ENCODE measurements at regions not wholly inside any gene's neighbourhood (a gene's known extent, or its start where the extent isn't known, plus 50 kb on each side); places are given as distances from the start of the nearest gene placed in this dataset.
"Not testable (repeated sequence)": the region's sequence is repeated elsewhere in the genome, so short reads cannot be mapped to it uniquely, and the experiment has no call there.

DNA sequence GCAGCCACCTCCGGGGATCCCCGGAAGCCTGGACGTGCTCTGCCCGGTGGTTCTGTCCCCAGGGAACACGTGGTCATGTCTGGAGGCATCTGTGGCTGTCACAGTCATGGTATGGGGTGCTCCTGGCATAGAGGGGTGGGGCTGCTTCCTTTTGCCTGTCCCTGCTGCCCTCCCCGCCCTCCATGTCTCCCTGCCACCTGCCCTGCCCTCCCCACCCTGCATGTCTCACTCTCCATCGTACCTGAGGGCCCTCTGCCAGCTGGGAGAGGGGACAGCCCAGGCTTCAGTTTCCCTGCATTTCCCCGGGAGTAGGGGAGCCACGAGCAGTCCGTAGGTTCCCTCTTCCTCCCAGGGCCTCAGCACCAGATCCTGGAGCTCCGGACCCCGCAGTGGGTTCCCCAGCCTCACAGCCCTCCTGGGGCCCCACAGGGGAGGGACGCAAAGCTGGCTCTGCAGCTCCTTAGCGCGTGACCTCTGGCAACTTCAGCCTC, 90.0 kb upstream of the CTDP1 start:
- TF ChIP-seq, protein P1, sequence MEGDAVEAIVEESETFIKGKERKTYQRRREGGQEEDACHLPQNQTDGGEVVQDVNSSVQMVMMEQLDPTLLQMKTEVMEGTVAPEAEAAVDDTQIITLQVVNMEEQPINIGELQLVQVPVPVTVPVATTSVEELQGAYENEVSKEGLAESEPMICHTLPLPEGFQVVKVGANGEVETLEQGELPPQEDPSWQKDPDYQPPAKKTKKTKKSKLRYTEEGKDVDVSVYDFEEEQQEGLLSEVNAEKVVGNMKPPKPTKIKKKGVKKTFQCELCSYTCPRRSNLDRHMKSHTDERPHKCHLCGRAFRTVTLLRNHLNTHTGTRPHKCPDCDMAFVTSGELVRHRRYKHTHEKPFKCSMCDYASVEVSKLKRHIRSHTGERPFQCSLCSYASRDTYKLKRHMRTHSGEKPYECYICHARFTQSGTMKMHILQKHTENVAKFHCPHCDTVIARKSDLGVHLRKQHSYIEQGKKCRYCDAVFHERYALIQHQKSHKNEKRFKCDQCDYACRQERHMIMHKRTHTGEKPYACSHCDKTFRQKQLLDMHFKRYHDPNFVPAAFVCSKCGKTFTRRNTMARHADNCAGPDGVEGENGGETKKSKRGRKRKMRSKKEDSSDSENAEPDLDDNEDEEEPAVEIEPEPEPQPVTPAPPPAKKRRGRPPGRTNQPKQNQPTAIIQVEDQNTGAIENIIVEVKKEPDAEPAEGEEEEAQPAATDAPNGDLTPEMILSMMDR (IDR thresholded peaks at IDR 0.05) = no peak
- TF ChIP-seq POLR2A (IDR thresholded peaks at IDR 0.05) = no peak
- intact Hi-C loops (cut with DNase I) = no loop called here
- H3K27ac ChIP-seq = no peak overlapping the region
- 39 to 77% methylated on average over 7 to 12 of the region's 15 CpGs for WGBS, 2 donors
- no peaks in the 10 kb centered on the region for H3K27me3 ChIP-seq
- DNase-seq = no peak
- no peaks in the 10 kb centered on the region for H3K9me3 ChIP-seq
- H3K4me1 ChIP-seq = peaks cover 11 to 19% of the 10 kb centered on the region in 2 donors
- no peaks in the 10 kb centered on the region for H3K36me3 ChIP-seq
- no peak overlapping the region for H3K4me3 ChIP-seq (replicated peaks in 1 of 3)

DNA sequence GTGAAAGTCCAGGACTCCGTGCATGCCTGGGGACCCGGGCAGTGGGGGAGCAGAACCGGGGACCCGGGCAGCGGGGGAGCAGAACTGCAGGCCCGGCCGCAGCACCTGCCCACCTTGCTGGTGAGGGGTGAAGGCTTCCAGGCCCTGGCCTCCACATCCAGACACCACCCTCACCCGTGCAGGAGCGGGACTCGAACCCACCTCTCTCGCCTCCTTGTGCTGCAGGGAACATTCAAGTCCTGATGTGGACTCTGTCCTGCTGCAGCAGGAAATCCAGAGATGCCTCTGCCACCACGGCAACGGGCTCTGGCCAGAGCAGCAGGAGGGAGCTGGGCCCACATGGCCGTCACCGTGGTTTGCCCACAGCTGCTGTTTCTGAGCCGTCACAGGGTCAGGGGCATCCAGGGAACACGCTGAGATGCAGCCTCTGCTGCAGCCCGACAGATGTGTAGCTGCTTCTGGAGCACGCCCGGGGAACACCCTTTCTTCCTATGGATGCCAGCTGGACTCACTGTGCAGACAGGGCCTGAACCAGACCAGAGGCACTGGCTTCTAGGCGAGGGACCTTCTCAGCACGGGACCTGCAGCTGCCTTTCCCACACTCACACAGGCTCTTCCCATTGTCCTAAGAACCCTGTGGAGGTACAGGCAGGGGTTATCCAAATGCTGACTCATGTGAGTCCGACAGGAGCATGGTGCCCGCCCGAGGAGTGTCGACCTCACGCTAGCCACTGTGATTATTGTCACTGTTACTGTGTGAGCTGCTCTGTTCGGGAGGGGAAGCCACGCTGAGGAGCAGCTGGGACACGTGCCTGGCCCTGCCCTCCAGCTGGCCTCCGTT, 89.2 kb upstream of the CTDP1 start:
- Histone ChIP-seq H3K36me3 (no peaks in the 10 kb centered on the region), H3K4me3 (replicated peaks in 1 of 3) (no peak overlapping the region), H3K27ac (no peak overlapping the region), H3K4me1 (peaks cover 11 to 19% of the 10 kb centered on the region in 2 donors), H3K27me3 (no peaks in the 10 kb centered on the region), H3K9me3 (no peaks in the 10 kb centered on the region)
- DNase-seq = no peak
- intact Hi-C loops (cut with DNase I) = no loop called here
- no peak for TF ChIP-seq POLR2A (IDR thresholded peaks at IDR 0.05)
- WGBS, 2 donors = 73 to 75% methylated on average over 13 to 29 of the region's 31 CpGs

DNA sequence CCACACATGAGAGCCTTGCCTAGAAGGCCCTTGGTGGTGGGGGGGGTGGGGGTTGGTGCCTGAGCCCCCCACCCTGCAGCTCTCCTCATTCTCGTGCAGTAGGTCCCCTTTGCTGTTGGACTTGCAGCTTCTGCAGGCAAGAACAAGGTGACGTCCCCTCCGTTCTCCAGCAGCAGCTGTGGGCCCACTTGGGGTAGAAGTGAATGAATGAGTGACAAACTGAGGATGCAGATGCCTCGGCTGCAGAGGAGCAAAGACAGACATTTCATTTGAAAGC, 88.6 kb upstream of the CTDP1 start:
- no peak overlapping the region for H3K4me3 ChIP-seq (replicated peaks in 1 of 3)
- DNase-seq = no peak
- 75 to 77% methylated on average over 4 of the region's 4 CpGs for WGBS, 2 donors
- peaks cover 11 to 19% of the 10 kb centered on the region in 2 donors for H3K4me1 ChIP-seq
- TF ChIP-seq, protein P1 (IDR thresholded peaks at IDR 0.05) = no peak
- no peak for TF ChIP-seq POLR2A (IDR thresholded peaks at IDR 0.05)
- H3K27me3 ChIP-seq = no peaks in the 10 kb centered on the region
- no peaks in the 10 kb centered on the region for H3K36me3 ChIP-seq
- H3K27ac ChIP-seq = no peak overlapping the region
- intact Hi-C loops (cut with DNase I) = no loop called here
- no peaks in the 10 kb centered on the region for H3K9me3 ChIP-seq

DNA sequence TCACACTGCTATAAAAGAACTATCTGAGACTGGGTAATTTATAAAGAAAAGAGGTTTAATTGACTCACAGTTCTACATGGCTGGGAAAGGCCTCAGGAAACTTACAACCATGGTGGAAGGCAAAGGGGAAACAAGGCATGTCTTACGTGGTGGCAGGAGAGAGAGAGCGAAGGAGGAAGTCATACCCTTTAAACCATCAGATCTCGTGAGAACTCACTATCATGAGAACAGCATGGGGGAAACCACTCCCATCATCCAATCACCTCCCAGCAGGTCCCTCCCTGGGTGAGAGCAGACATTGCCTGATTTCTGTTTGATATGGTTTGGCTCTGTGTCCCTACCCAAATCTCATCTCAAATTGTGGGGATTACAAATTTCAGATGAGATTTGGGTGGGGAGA, 86.9 kb upstream of the CTDP1 start:
- 80 to 89% methylated on average over 3 of the region's 3 CpGs for WGBS, 2 donors
- H3K4me3 ChIP-seq (replicated peaks in 1 of 3); H3K36me3 ChIP-seq; DNase-seq; H3K9me3 ChIP-seq; intact Hi-C loops (cut with DNase I); H3K27me3 ChIP-seq; H3K27ac ChIP-seq: not testable (repeated sequence)
- H3K4me1 ChIP-seq = peaks cover 6 to 19% of the 10 kb centered on the region in 2 donors

DNA sequence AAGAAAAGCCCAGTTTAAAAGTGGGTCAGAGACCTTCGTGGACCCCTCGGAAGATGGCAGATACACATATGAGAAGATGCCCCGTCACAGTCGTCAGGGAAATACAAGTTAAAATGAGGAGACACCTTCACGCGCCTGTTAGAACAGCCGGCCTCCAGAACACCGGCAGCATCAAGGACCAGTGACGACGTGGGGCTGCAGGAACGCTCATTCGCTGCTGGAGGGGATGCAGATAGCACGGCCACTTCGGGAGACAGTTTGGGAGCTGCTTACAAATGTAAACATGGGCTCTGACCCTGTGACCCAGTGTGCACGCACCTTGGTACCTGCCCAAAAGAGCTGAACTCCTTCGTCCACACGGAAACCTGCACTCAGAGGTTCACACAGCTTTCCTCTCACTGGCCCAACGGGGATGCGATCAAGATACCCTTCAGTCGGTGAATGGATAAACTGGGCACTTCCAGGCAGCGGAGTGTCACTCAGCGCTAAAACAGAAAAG, 83.7 kb upstream of the CTDP1 start:
- Histone ChIP-seq H3K4me1 (peaks cover 10 to 13% of the 10 kb centered on the region in 2 donors), H3K27me3 (no peaks in the 10 kb centered on the region), H3K36me3 (no peaks in the 10 kb centered on the region), H3K27ac (no peak overlapping the region), H3K9me3 (no peaks in the 10 kb centered on the region), H3K4me3 (replicated peaks in 1 of 3) (no peak overlapping the region)
- no peak for TF ChIP-seq POLR2A (IDR thresholded peaks at IDR 0.05)
- TF ChIP-seq, protein P1 (IDR thresholded peaks at IDR 0.05) = no peak
- DNase-seq = no peak
- intact Hi-C loops (cut with DNase I) = no loop called here
- 72 to 74% methylated on average over 22 of the region's 22 CpGs for WGBS, 2 donors

DNA sequence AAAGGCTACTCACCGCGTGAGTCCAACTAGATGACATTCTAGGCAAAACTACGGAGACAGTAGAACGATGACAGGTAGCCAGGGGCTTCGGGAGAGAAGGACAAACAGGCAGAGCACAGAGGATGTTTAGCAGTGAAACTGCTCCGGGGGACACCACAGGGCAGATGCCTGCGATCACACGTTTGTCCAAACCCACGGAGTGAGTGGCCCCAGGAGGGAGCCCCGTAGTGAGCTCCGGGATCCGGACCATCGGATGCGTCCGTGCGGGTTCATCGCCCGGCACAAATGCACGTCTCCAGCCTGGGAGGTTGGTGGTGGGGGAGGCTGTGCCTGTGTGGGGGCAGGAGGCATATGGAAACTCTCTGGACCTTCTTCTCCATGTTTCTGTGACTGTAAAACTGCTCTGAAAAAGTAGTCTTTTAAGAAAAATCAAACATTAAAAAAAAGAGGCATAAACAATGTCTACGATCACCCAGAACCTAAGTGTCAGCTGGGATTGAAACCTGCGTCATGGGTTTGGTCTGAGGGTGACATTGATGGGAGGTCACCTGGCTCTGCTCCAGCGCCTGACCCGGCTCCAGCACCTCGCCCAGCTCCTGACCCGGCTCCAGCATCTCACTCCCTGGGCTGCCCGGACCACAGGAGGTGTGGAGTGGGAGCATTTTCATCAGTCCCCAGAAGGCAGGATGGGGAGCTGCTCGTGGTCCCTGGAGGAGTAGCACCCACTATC, 83.0 kb upstream of the CTDP1 start:
- TF ChIP-seq, protein P1 (IDR thresholded peaks at IDR 0.05) = no peak
- no peak for TF ChIP-seq POLR2A (IDR thresholded peaks at IDR 0.05)
- intact Hi-C loops (cut with DNase I) = no loop called here
- 65 to 68% methylated on average over 20 to 27 of the region's 27 CpGs for WGBS, 2 donors
- Histone ChIP-seq H3K4me1 (peaks cover 10 to 13% of the 10 kb centered on the region in 2 donors), H3K27me3 (no peaks in the 10 kb centered on the region), H3K27ac (no peak overlapping the region), H3K4me3 (replicated peaks in 1 of 3) (no peak overlapping the region), H3K36me3 (no peaks in the 10 kb centered on the region), H3K9me3 (no peaks in the 10 kb centered on the region)
- DNase-seq = no peak

Measured in thyroid gland (tissue), 4 donors.